ENCODE measurements at regions not wholly inside any gene's neighbourhood (a gene's known extent, or its start where the extent isn't known, plus 50 kb on each side); places are given as distances from the start of the nearest gene placed in this dataset.

DNA sequence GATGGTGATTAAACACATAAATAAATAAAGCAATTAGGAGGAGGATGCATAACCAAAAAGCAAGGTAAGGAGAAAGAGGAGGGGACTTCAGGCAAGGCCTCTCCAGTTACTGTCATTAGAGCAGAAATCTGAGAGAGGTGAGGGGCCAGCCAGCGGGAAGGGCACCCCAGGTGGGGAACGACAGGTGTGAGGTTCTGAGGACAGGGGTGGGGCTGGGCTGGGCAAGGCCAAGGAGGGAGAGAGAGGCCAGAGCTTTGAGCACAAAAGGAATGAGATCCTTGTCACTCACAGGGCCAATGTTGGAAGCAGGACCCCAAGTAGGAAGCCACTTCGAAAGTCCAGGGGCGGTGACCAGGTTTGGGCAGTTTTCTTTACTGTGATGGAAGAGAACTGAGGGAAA, 182.2 kb upstream of the RAB4A start:
- TF ChIP-seq, protein P1, sequence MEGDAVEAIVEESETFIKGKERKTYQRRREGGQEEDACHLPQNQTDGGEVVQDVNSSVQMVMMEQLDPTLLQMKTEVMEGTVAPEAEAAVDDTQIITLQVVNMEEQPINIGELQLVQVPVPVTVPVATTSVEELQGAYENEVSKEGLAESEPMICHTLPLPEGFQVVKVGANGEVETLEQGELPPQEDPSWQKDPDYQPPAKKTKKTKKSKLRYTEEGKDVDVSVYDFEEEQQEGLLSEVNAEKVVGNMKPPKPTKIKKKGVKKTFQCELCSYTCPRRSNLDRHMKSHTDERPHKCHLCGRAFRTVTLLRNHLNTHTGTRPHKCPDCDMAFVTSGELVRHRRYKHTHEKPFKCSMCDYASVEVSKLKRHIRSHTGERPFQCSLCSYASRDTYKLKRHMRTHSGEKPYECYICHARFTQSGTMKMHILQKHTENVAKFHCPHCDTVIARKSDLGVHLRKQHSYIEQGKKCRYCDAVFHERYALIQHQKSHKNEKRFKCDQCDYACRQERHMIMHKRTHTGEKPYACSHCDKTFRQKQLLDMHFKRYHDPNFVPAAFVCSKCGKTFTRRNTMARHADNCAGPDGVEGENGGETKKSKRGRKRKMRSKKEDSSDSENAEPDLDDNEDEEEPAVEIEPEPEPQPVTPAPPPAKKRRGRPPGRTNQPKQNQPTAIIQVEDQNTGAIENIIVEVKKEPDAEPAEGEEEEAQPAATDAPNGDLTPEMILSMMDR (IDR thresholded peaks at IDR 0.05; ENCODE audit: unreplicated experiment): no peak

DNA sequence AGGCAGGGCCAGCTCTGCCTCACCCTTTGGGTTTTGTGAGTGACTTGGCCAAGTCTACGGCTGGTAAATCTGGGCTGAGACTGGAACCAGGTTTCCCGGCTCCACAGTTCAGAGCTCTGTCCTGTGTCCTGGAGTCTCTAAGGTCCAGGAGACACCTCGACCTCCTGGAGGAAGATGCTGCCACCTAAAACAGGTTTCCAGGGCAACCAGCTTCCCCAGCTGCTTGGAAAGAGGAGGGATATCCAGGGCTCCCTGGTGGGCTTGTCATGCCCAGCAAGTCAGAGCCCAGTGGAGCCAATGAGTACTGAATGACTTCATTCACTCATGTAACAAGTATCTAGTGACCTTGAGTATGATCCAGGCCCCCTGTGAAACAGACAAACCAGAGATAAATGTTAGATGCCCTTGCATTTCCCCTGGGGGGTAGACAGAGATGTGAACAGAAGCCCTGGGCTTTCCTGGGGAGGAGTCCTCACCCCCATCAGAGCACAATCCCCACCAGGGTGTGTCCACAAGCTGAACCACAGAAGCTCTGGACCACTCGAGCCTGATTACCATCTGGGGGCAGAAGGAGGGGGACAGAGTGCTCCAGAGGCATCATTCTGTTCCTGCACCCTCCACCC, 181.2 kb upstream of the RAB4A start:
- no peak overlapping the region for H3K4me3 Mint-ChIP-seq (ENCODE audit: unreplicated experiment)
- H3K4me1 Mint-ChIP-seq (ENCODE audit: unreplicated experiment): peaks cover 5% of the 10 kb centered on the region
- H3K27me3 Mint-ChIP-seq (ENCODE audit: unreplicated experiment): no peaks in the 10 kb centered on the region
- no peak for DNase-seq (ENCODE audit: low spot score)
- H3K9me3 Mint-ChIP-seq (ENCODE audit: unreplicated experiment): no peaks in the 10 kb centered on the region
- H3K27ac Mint-ChIP-seq (ENCODE audit: unreplicated experiment): no peak overlapping the region
- TF ChIP-seq, protein P1 (IDR thresholded peaks at IDR 0.05; ENCODE audit: unreplicated experiment): no peak
- H3K36me3 Mint-ChIP-seq (ENCODE audit: low read depth, unreplicated experiment): no peaks in the 10 kb centered on the region

More for the DNA sequence above, 182.2 kb upstream of the RAB4A start:
- Mint-ChIP-seq H3K27me3 (ENCODE audit: unreplicated experiment) (no peaks in the 10 kb centered on the region), H3K4me1 (ENCODE audit: unreplicated experiment) (peaks cover 5% of the 10 kb centered on the region), H3K27ac (ENCODE audit: unreplicated experiment) (no peak overlapping the region), H3K9me3 (ENCODE audit: unreplicated experiment) (no peaks in the 10 kb centered on the region), H3K4me3 (ENCODE audit: unreplicated experiment) (no peak overlapping the region), H3K36me3 (ENCODE audit: low read depth, unreplicated experiment) (no peaks in the 10 kb centered on the region)
- no peak for DNase-seq (ENCODE audit: low spot score)

DNA sequence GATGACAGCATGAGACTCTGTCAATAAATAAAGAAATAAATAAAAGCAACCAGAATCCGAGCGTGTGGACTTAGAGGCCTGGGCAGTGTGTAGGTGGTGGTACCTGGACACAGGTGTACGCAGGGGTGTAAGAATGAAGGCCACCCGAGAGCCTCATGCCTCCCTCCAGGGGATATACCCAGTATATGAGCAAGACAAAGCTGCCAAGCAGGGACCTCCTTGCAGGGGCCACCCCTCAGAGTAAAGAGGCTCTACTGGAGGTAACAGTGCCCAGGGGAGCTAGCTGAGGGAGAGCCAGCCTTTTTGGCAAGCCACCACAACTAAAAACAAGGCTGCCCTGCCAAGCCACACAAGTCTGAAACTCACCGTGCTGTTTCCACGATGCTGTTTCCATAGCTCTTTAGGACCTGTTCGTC, 179.2 kb upstream of the RAB4A start:
- peaks cover 5% of the 10 kb centered on the region for H3K4me1 Mint-ChIP-seq (ENCODE audit: unreplicated experiment)
- H3K4me3 Mint-ChIP-seq (ENCODE audit: unreplicated experiment): no peak overlapping the region
- H3K9me3 Mint-ChIP-seq (ENCODE audit: unreplicated experiment): no peaks in the 10 kb centered on the region
- TF ChIP-seq, protein P1 (IDR thresholded peaks at IDR 0.05; ENCODE audit: unreplicated experiment): no peak
- H3K36me3 Mint-ChIP-seq (ENCODE audit: low read depth, unreplicated experiment): no peaks in the 10 kb centered on the region
- no peak for DNase-seq (ENCODE audit: low spot score)
- peaks cover 2% of the 10 kb centered on the region for H3K27me3 Mint-ChIP-seq (ENCODE audit: unreplicated experiment)
- H3K27ac Mint-ChIP-seq (ENCODE audit: unreplicated experiment): no peak overlapping the region

DNA sequence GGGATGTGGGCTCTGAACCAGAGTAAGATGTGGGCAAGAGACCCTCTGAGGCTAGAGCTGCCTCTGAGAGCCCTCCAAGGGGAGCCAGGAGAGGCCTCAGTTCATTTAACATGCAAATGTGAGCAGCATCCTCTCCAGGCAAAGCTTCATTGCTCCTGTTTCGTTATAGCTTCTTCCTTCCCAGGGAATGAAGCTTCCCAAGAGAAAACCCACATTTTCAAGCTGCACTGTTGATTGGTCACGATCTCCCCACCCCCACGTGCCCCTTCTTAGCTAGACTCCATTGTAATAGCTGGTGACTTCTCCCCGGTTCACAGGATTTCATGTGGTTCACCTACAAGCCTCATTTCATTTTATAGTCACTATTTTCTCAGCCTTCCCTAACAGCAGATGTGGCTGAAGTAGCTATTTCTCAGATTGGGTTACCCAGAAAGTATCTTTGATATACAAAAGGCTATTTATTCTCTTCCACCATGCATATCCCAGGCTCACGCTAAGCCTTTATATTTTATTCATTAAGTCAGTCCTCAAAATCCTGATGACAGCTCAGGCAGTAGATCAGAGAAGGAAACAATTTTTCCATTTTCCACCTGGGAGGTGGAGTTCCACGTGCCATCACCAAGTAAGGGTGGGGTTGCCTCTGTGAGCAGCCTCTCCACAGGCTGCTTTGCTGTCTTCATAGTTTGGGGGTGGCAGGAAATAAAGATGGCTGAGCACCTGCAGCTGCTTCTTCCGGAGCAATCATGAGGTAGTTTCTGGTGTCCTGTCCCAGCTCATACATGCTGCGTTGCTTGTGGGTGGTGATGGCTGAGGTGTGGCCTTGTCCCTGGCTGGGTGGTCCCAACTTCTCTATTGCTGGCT, 178.3 kb upstream of the RAB4A start:
- no peaks in the 10 kb centered on the region for H3K9me3 Mint-ChIP-seq (ENCODE audit: unreplicated experiment)
- TF ChIP-seq, protein P1 (IDR thresholded peaks at IDR 0.05; ENCODE audit: unreplicated experiment): no peak
- peaks cover 2% of the 10 kb centered on the region for H3K27me3 Mint-ChIP-seq (ENCODE audit: unreplicated experiment)
- H3K4me3 Mint-ChIP-seq (ENCODE audit: unreplicated experiment): no peak overlapping the region
- no peaks in the 10 kb centered on the region for H3K36me3 Mint-ChIP-seq (ENCODE audit: low read depth, unreplicated experiment)
- no peak overlapping the region for H3K27ac Mint-ChIP-seq (ENCODE audit: unreplicated experiment)
- H3K4me1 Mint-ChIP-seq (ENCODE audit: unreplicated experiment): peaks cover 5% of the 10 kb centered on the region
- DNase-seq (ENCODE audit: low spot score): no peak

DNA sequence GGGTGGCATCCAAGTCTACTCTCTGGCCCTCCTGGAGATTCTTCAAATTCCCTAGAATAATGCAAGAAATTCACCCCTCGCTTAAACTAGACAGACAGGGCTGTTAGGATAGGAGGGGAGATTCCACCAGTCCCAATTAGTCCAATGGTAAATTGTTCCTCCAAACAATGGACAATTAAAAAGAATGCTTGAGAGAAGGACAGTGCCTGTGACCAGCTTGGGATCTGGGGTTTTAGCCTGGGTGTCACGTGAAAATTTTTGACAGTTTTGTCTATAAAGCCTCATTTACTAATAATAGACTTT, 177.7 kb upstream of the RAB4A start:
- no peak for DNase-seq (ENCODE audit: low spot score)
- Mint-ChIP-seq H3K27ac (ENCODE audit: unreplicated experiment) (no peak overlapping the region), H3K4me3 (ENCODE audit: unreplicated experiment) (no peak overlapping the region), H3K36me3 (ENCODE audit: low read depth, unreplicated experiment) (no peaks in the 10 kb centered on the region), H3K9me3 (ENCODE audit: unreplicated experiment) (no peaks in the 10 kb centered on the region), H3K4me1 (ENCODE audit: unreplicated experiment) (peaks cover 5% of the 10 kb centered on the region), H3K27me3 (ENCODE audit: unreplicated experiment) (peaks cover 2% of the 10 kb centered on the region)
- TF ChIP-seq, protein P1 (IDR thresholded peaks at IDR 0.05; ENCODE audit: unreplicated experiment): no peak

Data from endothelial cell (in vitro differentiated cells).